Lower lobe of right lung (tissue), 2 donors: ENCODE measurements at regions not wholly inside any gene's neighbourhood (a gene's known extent, or its start where the extent isn't known, plus 50 kb on each side); places are given as distances from the start of the nearest gene placed in this dataset.

ENCODE experiments used
- ATAC-seq, 2 donors: fragments of 200-7000 bp; cut with Tn5 transposase; one replicate each; pipeline ENCODE4 v1.9.1; 2020 to 2022; ENCODE audit warnings: mild to moderate bottlenecking in 2 of 2, moderate library complexity in 2 of 2
- DNase-seq: peaks from one replicate; pipeline ENCODE4 v3.0.0-alpha.2; 2020
- H3K27ac ChIP-seq: fragments of 200-600 bp; one replicate; pipeline ENCODE4 v1.8.0; 2022
- H3K27me3 ChIP-seq: fragments of 200-600 bp; one replicate; pipeline ENCODE4 v1.8.0; 2022; ENCODE audit warnings: low read depth
- H3K36me3 ChIP-seq: fragments of 200-600 bp; one replicate; pipeline ENCODE4 v1.8.0; 2022; ENCODE audit warnings: mild to moderate bottlenecking
- H3K4me1 ChIP-seq: fragments of 200-600 bp; one replicate; pipeline ENCODE4 v1.8.0; 2022
- H3K4me3 ChIP-seq: fragments of 200-600 bp; one replicate; pipeline ENCODE4 v1.8.0; 2022; ENCODE audit warnings: mild to moderate bottlenecking
- H3K9me3 ChIP-seq: fragments of 200-600 bp; one replicate; pipeline ENCODE4 v1.8.0; 2022
- CTCF ChIP-seq: fragments of 200-600 bp; IDR thresholded peaks from one replicate; pipeline ENCODE4 v1.8.0; 2022; ENCODE audit warnings: antibody characterized with exemption, mild to moderate bottlenecking
- intact Hi-C: fragments of 100-400 bp; cut with DNase I; formaldehyde crosslinking; loops from one replicate; pipeline ENCODE4 v1.11.0; 2022
- donor health status: DM: no; HTN: yes; CAD: no; lungs with severe emphysema.

GRCh38 chr3:177680472-177680821 lies 483.2 kb upstream of the TBL1XR1 start:
- H3K4me3 ChIP-seq: no peak overlapping the region
- no peak for DNase-seq

GRCh38 chr3:177681156-177681555 lies 483.9 kb upstream of the TBL1XR1 start:
- DNase-seq: no peak
- no peak for TF ChIP-seq CTCF
- no peak overlapping the region for H3K4me3 ChIP-seq
- H3K9me3 ChIP-seq: no peaks in the 10 kb centered on the region
- H3K27ac ChIP-seq: no peak overlapping the region
- ATAC-seq: no peak
- intact Hi-C loops: no loop called here
- no peaks in the 10 kb centered on the region for H3K27me3 ChIP-seq
- peaks cover 20% of the 10 kb centered on the region for H3K4me1 ChIP-seq
- no peaks in the 10 kb centered on the region for H3K36me3 ChIP-seq

More at GRCh38 chr3:177680472-177680821, 483.2 kb upstream of the TBL1XR1 start:
- H3K27ac ChIP-seq: no peak overlapping the region
- no peak for TF ChIP-seq CTCF
- no peaks in the 10 kb centered on the region for H3K9me3 ChIP-seq
- H3K4me1 ChIP-seq: peaks cover 20% of the 10 kb centered on the region
- intact Hi-C loops: no loop called here
- ATAC-seq: no peak
- H3K27me3 ChIP-seq: no peaks in the 10 kb centered on the region
- H3K36me3 ChIP-seq: no peaks in the 10 kb centered on the region

- no peak for TF ChIP-seq CTCF
- intact Hi-C loops: no loop called here
- ATAC-seq: no peak
- Histone ChIP-seq H3K36me3 (no peaks in the 10 kb centered on the region), H3K27me3 (no peaks in the 10 kb centered on the region), H3K4me1 (peaks cover 20% of the 10 kb centered on the region), H3K9me3 (no peaks in the 10 kb centered on the region), H3K27ac (no peak overlapping the region), H3K4me3 (no peak overlapping the region)
- no peak for DNase-seq
These were observed 484.6 kb upstream of the TBL1XR1 start for GRCh38 chr3:177681852-177682251.

- TF ChIP-seq CTCF: no peak
- H3K4me1 ChIP-seq: peaks cover 16% of the 10 kb centered on the region
- DNase-seq (no peak), ATAC-seq (no peak)
- H3K4me3 ChIP-seq: no peak overlapping the region
- no peak overlapping the region for H3K27ac ChIP-seq
- H3K9me3 ChIP-seq: no peaks in the 10 kb centered on the region
- intact Hi-C loops: no loop called here
- H3K27me3 ChIP-seq: no peaks in the 10 kb centered on the region
- no peaks in the 10 kb centered on the region for H3K36me3 ChIP-seq
These were observed 486.3 kb upstream of the TBL1XR1 start for GRCh38 chr3:177683586-177683985.

- Histone ChIP-seq H3K4me1 (peaks cover 2% of the 10 kb centered on the region), H3K36me3 (no peaks in the 10 kb centered on the region), H3K27ac (no peak overlapping the region), H3K9me3 (no peaks in the 10 kb centered on the region), H3K27me3 (no peaks in the 10 kb centered on the region), H3K4me3 (no peak overlapping the region)
- intact Hi-C loops: no loop called here
- ATAC-seq: no peak
- no peak for DNase-seq
- no peak for TF ChIP-seq CTCF
These were observed 489.4 kb upstream of the TBL1XR1 start for GRCh38 chr3:177686671-177687070.

GRCh38 chr3:177687291-177687690 lies 490.0 kb upstream of the TBL1XR1 start:
- Histone ChIP-seq H3K27me3 (no peaks in the 10 kb centered on the region), H3K4me3 (no peak overlapping the region), H3K36me3 (no peaks in the 10 kb centered on the region), H3K27ac (no peak overlapping the region), H3K4me1 (no peaks in the 10 kb centered on the region), H3K9me3 (no peaks in the 10 kb centered on the region)
- no peak for TF ChIP-seq CTCF
- intact Hi-C loops: no loop called here
- no peak for DNase-seq
- ATAC-seq: no peak
